Stromal cell of bone marrow (primary cell): ENCODE measurements at regions not wholly inside any gene's neighbourhood (a gene's known extent, or its start where the extent isn't known, plus 50 kb on each side); places are given as distances from the start of the nearest gene placed in this dataset.

ENCODE experiments used
- DNase-seq: peaks from one replicate; pipeline ENCODE4 v3.0.0-alpha.2; 2012; ENCODE audit warnings: low read depth

- no peak for DNase-seq
Measured at GRCh38 chr3:19717736-19718135, 216.3 kb downstream of the EFHB start.

DNA sequence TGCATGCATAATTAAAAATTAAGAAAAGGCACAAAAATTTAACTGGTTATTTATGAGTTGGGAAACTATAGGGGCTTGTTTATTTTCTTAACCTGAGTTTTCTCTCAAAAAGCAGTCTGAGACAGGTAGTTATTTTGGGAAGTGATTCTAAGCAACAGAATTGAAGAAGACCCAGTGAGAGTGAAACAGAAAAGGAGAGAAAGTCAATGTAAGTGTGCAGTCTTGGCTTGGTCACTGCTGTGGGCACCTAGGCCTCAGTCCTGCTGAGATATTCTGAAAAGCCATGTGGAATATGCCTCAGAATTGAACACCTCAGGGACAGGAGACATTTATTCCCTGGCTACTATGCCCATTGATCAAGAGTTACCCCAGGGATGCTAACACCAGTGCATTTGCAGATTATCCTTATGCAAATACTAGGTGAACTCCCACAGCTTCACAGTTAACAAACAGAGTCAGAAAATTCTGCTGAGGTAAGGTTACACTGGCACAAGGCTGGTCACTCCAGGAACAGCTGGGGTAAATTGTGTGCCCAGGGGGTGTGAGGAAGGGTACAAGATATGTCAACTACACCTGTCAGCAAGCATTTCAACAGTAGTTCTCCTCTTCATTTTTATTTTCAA lies 222.7 kb downstream of the EFHB start:
- DNase-seq: no peak

GRCh38 chr3:19702416-19703078 lies 231.5 kb downstream of the EFHB start:
- DNase-seq: no peak

DNA sequence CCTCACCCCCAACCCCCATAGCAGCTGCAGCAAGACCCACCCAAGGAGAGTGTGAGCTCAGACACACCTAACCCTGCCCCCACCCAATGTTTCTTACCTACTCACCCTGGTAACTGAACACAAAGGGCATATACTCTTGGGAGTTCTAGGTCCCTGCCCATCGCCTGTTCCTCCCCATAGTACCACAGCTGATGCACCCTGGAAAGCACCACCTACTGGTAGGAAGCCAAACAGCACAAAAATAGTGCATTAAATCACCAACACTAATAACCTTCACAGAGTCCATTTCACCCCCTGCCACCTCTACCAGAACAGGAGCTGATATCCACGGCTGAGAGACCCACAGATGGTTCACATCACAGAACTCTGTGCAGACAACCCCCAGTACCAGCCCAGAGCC lies 245.2 kb downstream of the EFHB start:
- no peak for DNase-seq

- DNase-seq: no peak
Measured at GRCh38 chr3:19668163-19668562, 265.9 kb downstream of the EFHB start.

DNA sequence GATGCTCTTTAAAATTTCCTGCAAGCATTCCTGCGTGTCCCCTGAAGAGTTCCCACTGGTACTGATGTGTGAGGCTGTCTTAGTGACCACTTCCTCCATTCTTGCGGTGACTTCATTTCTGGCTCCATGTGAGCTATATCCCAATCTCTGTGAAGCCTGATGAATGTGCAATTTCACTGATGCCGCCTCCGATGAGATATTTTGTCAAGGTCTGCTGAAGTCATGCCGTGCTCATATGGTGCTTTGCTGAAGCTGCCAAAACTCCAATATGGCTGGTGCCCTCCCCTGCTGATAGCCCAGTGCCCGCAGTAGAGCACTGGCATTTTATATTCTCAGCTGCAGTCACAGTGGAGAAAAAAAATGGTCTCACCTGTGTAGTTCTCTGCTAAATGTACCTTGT lies 271.5 kb downstream of the EFHB start:
- DNase-seq: no peak

- DNase-seq: no peak
Measured at GRCh38 chr3:19652336-19652735, 281.7 kb downstream of the EFHB start.

DNA sequence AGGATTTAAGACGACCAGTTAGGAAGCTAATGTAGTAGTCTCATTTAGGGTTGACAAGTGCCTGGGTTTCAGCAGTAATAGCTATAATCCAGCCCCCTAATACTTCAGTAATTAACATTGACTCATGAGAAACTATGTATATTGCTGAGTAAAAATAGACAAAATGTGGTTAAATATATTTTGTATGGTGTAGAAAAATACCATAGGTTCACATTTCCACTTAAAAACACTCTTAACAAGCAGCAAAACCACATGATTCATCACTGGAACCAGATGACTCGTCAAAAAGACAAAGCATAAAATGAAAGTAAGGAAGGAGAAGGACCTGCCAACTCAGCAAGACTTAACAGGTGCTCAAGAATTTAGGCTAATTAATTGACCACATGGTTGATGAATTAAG lies 288.9 kb downstream of the EFHB start:
- DNase-seq: peak; percentile 1

GRCh38 chr3:19644405-19644804 lies 289.6 kb downstream of the EFHB start:
- no peak for DNase-seq

GRCh38 chr3:19641408-19641807 lies 292.6 kb downstream of the EFHB start:
- no peak for DNase-seq

GRCh38 chr3:19632099-19633074 lies 301.6 kb downstream of the EFHB start:
- no peak for DNase-seq

GRCh38 chr3:19598870-19599269 lies 335.1 kb downstream of the EFHB start:
- no peak for DNase-seq

GRCh38 chr3:19596408-19596807 lies 337.6 kb downstream of the EFHB start:
- DNase-seq: no peak

- no peak for DNase-seq
Measured at GRCh38 chr3:19595884-19596283, 338.1 kb downstream of the EFHB start.
